ENCODE measurements at regions not wholly inside any gene's neighbourhood (a gene's known extent, or its start where the extent isn't known, plus 50 kb on each side); places are given as distances from the start of the nearest gene placed in this dataset.

DNA sequence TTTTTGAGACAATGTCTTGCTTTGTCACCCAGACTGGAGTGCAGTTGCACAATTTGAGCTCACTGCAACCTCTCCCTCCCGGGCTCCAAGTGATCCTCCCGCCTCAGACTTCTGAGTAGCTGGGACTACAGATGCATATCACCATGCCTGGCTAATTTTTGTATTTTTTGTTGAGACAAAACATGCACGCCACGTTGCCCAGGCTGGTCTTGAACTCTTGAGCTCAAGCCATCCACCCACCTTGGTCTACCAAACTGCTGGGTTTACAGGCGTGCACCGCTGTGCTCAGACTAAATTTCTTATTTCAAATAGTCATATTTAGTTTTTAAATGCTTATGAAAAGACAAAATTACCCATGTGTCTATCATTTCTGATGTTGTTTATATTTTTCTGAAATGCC is 2324.1 kb downstream of the MAT2B start:
- TF ChIP-seq, protein P1, sequence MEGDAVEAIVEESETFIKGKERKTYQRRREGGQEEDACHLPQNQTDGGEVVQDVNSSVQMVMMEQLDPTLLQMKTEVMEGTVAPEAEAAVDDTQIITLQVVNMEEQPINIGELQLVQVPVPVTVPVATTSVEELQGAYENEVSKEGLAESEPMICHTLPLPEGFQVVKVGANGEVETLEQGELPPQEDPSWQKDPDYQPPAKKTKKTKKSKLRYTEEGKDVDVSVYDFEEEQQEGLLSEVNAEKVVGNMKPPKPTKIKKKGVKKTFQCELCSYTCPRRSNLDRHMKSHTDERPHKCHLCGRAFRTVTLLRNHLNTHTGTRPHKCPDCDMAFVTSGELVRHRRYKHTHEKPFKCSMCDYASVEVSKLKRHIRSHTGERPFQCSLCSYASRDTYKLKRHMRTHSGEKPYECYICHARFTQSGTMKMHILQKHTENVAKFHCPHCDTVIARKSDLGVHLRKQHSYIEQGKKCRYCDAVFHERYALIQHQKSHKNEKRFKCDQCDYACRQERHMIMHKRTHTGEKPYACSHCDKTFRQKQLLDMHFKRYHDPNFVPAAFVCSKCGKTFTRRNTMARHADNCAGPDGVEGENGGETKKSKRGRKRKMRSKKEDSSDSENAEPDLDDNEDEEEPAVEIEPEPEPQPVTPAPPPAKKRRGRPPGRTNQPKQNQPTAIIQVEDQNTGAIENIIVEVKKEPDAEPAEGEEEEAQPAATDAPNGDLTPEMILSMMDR (IDR thresholded peaks at IDR 0.05): no peak
- no peak for TF ChIP-seq EZH2 (IDR thresholded peaks at IDR 0.05; ENCODE audit: borderline replicate concordance, insufficient read depth, low read depth, low read length, poor library complexity, severe bottlenecking)
